CD8-positive, alpha-beta memory T cell (primary cell): ENCODE measurements at regions not wholly inside any gene's neighbourhood (a gene's known extent, or its start where the extent isn't known, plus 50 kb on each side); places are given as distances from the start of the nearest gene placed in this dataset.

Experiments
- CTCF ChIA-PET: fragments of 350-600 bp; sonication (Branson Sonifier 250); formaldehyde crosslinking; loops from one replicate; lab custom pipeline; 2021; ENCODE audit warnings: antibody characterized with exemption; lab: Charles Lee
- POLR2A ChIA-PET: fragments of 350-600 bp; sonication (Branson Sonifier 250); formaldehyde crosslinking; loops from one replicate; lab custom pipeline; 2021; ENCODE audit warnings: antibody characterized with exemption; lab: Charles Lee
- DNase-seq, 5 donors: peaks; one replicate each; pipeline versions ENCODE4 v3.0.0 to v3.0.0-alpha.2; 2020 to 2022; ENCODE audit warnings: mixed read lengths in 1 of 5
- H3K27ac ChIP-seq: one replicate; pipeline ENCODE4 v1.7.0; 2013; ENCODE audit warnings: low read depth, mild to moderate bottlenecking, low read length, moderate library complexity
- H3K27me3 ChIP-seq: 2 replicates; pipeline ENCODE4 v1.7.0; 2013; ENCODE audit warnings: low read length, mild to moderate bottlenecking; ENCODE audit not compliant: insufficient read depth, poor library complexity, severe bottlenecking
- H3K36me3 ChIP-seq: 2 replicates; pipeline ENCODE4 v1.7.0; 2013; ENCODE audit warnings: mild to moderate bottlenecking, low read length, moderate library complexity; ENCODE audit not compliant: insufficient read depth
- H3K4me1 ChIP-seq: 2 replicates; pipeline ENCODE4 v1.7.0; 2013; ENCODE audit warnings: mild to moderate bottlenecking, low read length, moderate library complexity; ENCODE audit not compliant: insufficient read depth
- H3K4me3 ChIP-seq: 2 replicates; pipeline ENCODE4 v1.7.0; 2013; ENCODE audit warnings: mild to moderate bottlenecking, low read length
- H3K9me3 ChIP-seq: 2 replicates; pipeline ENCODE4 v1.7.0; 2013; ENCODE audit warnings: mild to moderate bottlenecking, low read length
- H3K27ac Mint-ChIP-seq, 8 donors: one replicate each; pipeline ENCODE4 v1.8.0; 2020 to 2021; ENCODE audit warnings: mixed read lengths in 8 of 8, mild to moderate bottlenecking in 6 of 8, inconsistent platforms in 3 of 8, moderate library complexity in 3 of 8
- H3K27me3 Mint-ChIP-seq, 2 donors: one replicate each; pipeline ENCODE4 v1.8.0; 2020 to 2021; ENCODE audit warnings: mixed read lengths in 2 of 2, mild to moderate bottlenecking in 1 of 2, moderate library complexity in 1 of 2
- H3K36me3 Mint-ChIP-seq, 3 donors: one replicate each; pipeline ENCODE4 v1.8.0; 2020 to 2021; ENCODE audit warnings: mixed read lengths in 3 of 3, inconsistent platforms in 1 of 3, mild to moderate bottlenecking in 1 of 3
- H3K4me1 Mint-ChIP-seq, 3 donors: one replicate each; pipeline ENCODE4 v1.8.0; 2020 to 2021; ENCODE audit warnings: mixed read lengths in 3 of 3, inconsistent platforms in 1 of 3, mild to moderate bottlenecking in 1 of 3
- H3K4me3 Mint-ChIP-seq, 7 donors: one replicate each; pipeline ENCODE4 v1.8.0; 2020 to 2021; ENCODE audit warnings: mixed read lengths in 7 of 7, mild to moderate bottlenecking in 6 of 7, moderate library complexity in 4 of 7, inconsistent platforms in 2 of 7
- H3K9me3 Mint-ChIP-seq, 5 donors: one replicate each; pipeline ENCODE4 v1.8.0; 2020 to 2022; ENCODE audit warnings: mixed read lengths in 5 of 5, mild to moderate bottlenecking in 3 of 5, moderate library complexity in 2 of 5, inconsistent platforms in 1 of 5

GRCh38 chr1:240706150-240706935 is 94.4 kb upstream of the GREM2 start:
- peaks cover 0 to 12% (median 5%) of the 10 kb centered on the region in 5 donors for H3K9me3 Mint-ChIP-seq

GRCh38 chr1:240705579-240705978 is 93.6 kb upstream of the GREM2 start:
- H3K27ac Mint-ChIP-seq, result no peak overlapping the region
- Histone ChIP-seq H3K36me3 (no peaks in the 10 kb centered on the region), H3K9me3 (no peaks in the 10 kb centered on the region), H3K27me3 (no peaks in the 10 kb centered on the region), H3K4me3 (no peak overlapping the region), H3K4me1 (no peaks in the 10 kb centered on the region), H3K27ac (no peak overlapping the region)
- H3K9me3 Mint-ChIP-seq, result peaks cover 0 to 9% (median 2%) of the 10 kb centered on the region in 5 donors
- no peaks in the 10 kb centered on the region for H3K4me1 Mint-ChIP-seq
- no peak overlapping the region for H3K4me3 Mint-ChIP-seq
- ChIA-PET CTCF (no interaction called here), POLR2A (no interaction called here)
- H3K27me3 Mint-ChIP-seq, result no peaks in the 10 kb centered on the region
- H3K36me3 Mint-ChIP-seq, result no peaks in the 10 kb centered on the region
- DNase-seq, result no peak

More at GRCh38 chr1:240706150-240706935, 94.4 kb upstream of the GREM2 start:
- Mint-ChIP-seq H3K4me3 (no peak overlapping the region), H3K36me3 (no peaks in the 10 kb centered on the region), H3K27me3 (no peaks in the 10 kb centered on the region), H3K27ac (no peak overlapping the region), H3K4me1 (no peaks in the 10 kb centered on the region)
- ChIA-PET POLR2A (no interaction called here), CTCF (no interaction called here)
- H3K9me3 ChIP-seq, result no peaks in the 10 kb centered on the region
- DNase-seq, result no peak
- no peak overlapping the region for H3K4me3 ChIP-seq
- H3K4me1 ChIP-seq, result no peaks in the 10 kb centered on the region
- no peaks in the 10 kb centered on the region for H3K27me3 ChIP-seq
- H3K27ac ChIP-seq, result no peak overlapping the region
- no peaks in the 10 kb centered on the region for H3K36me3 ChIP-seq

GRCh38 chr1:240701412-240701811 is 89.5 kb upstream of the GREM2 start:
- H3K4me1 Mint-ChIP-seq, result no peaks in the 10 kb centered on the region
- H3K9me3 Mint-ChIP-seq, result peaks cover 0 to 6% (median 2%) of the 10 kb centered on the region in 5 donors
- ChIA-PET CTCF (no interaction called here), POLR2A (no interaction called here)
- no peaks in the 10 kb centered on the region for H3K36me3 ChIP-seq
- no peak overlapping the region for H3K27ac ChIP-seq
- no peaks in the 10 kb centered on the region for H3K36me3 Mint-ChIP-seq
- H3K27me3 ChIP-seq, result no peaks in the 10 kb centered on the region
- H3K27ac Mint-ChIP-seq, result no peak overlapping the region
- H3K4me1 ChIP-seq, result no peaks in the 10 kb centered on the region
- no peak overlapping the region for H3K4me3 Mint-ChIP-seq
- no peak overlapping the region for H3K4me3 ChIP-seq
- H3K9me3 ChIP-seq, result no peaks in the 10 kb centered on the region
- no peak for DNase-seq
- no peaks in the 10 kb centered on the region for H3K27me3 Mint-ChIP-seq

- Histone ChIP-seq H3K9me3 (no peaks in the 10 kb centered on the region), H3K36me3 (no peaks in the 10 kb centered on the region), H3K4me3 (no peak overlapping the region), H3K27me3 (no peaks in the 10 kb centered on the region), H3K4me1 (no peaks in the 10 kb centered on the region), H3K27ac (no peak overlapping the region)
- Mint-ChIP-seq H3K36me3 (no peaks in the 10 kb centered on the region), H3K9me3 (peaks cover 0 to 12% (median 0%) of the 10 kb centered on the region in 5 donors), H3K4me3 (no peak overlapping the region), H3K4me1 (no peaks in the 10 kb centered on the region), H3K27me3 (no peaks in the 10 kb centered on the region), H3K27ac (no peak overlapping the region)
- POLR2A ChIA-PET, result no interaction called here
- CTCF ChIA-PET, result no interaction called here
- no peak for DNase-seq
Observed at GRCh38 chr1:240695416-240695815, 83.5 kb upstream of the GREM2 start.

- Histone ChIP-seq H3K27me3 (no peaks in the 10 kb centered on the region), H3K36me3 (no peaks in the 10 kb centered on the region), H3K9me3 (no peaks in the 10 kb centered on the region), H3K4me3 (no peak overlapping the region), H3K27ac (no peak overlapping the region), H3K4me1 (no peaks in the 10 kb centered on the region)
- ChIA-PET POLR2A (no interaction called here), CTCF (no interaction called here)
- Mint-ChIP-seq H3K4me3 (no peak overlapping the region), H3K27me3 (no peaks in the 10 kb centered on the region), H3K27ac (no peak overlapping the region), H3K9me3 (peaks cover 0 to 11% (median 0%) of the 10 kb centered on the region in 5 donors), H3K4me1 (no peaks in the 10 kb centered on the region), H3K36me3 (no peaks in the 10 kb centered on the region)
- no peak for DNase-seq
Observed at GRCh38 chr1:240693844-240694243, 81.9 kb upstream of the GREM2 start.

- H3K9me3 ChIP-seq, result no peaks in the 10 kb centered on the region
- peaks cover 0 to 11% (median 2%) of the 10 kb centered on the region in 5 donors for H3K9me3 Mint-ChIP-seq
- no peaks in the 10 kb centered on the region for H3K27me3 Mint-ChIP-seq
- no peak overlapping the region for H3K27ac Mint-ChIP-seq
- no peaks in the 10 kb centered on the region for H3K36me3 Mint-ChIP-seq
- CTCF ChIA-PET, result no interaction called here
- H3K36me3 ChIP-seq, result no peaks in the 10 kb centered on the region
- POLR2A ChIA-PET, result no interaction called here
- peaks cover 0 to under 1% (median 0%) of the 10 kb centered on the region in 3 donors for H3K4me1 Mint-ChIP-seq
- no peak overlapping the region for H3K4me3 ChIP-seq
- no peak overlapping the region for H3K4me3 Mint-ChIP-seq
- H3K27me3 ChIP-seq, result no peaks in the 10 kb centered on the region
- DNase-seq, result no peak
- no peaks in the 10 kb centered on the region for H3K4me1 ChIP-seq
- no peak overlapping the region for H3K27ac ChIP-seq
Observed at GRCh38 chr1:240693036-240693435, 81.1 kb upstream of the GREM2 start.

GRCh38 chr1:240691909-240692705 is 80.2 kb upstream of the GREM2 start:
- Mint-ChIP-seq H3K4me1 (peaks cover 2 to 10% (median 7%) of the 10 kb centered on the region in 3 donors), H3K9me3 (peaks cover 0 to 11% (median 2%) of the 10 kb centered on the region in 5 donors), H3K27ac (no peak overlapping the region), H3K4me3 (no peak overlapping the region), H3K36me3 (no peaks in the 10 kb centered on the region), H3K27me3 (no peaks in the 10 kb centered on the region)
- Histone ChIP-seq H3K27me3 (no peaks in the 10 kb centered on the region), H3K36me3 (no peaks in the 10 kb centered on the region), H3K27ac (no peak overlapping the region), H3K4me1 (no peaks in the 10 kb centered on the region), H3K9me3 (no peaks in the 10 kb centered on the region), H3K4me3 (no peak overlapping the region)
- ChIA-PET POLR2A (interaction anchor here (0.6 kb wide), 1 partner anchor 184 kb away, joined by 3 read pairs; no protein-coding TSS in a partner anchor), CTCF (no interaction called here)
- no peak for DNase-seq

GRCh38 chr1:240691501-240691900 is 79.5 kb upstream of the GREM2 start:
- Mint-ChIP-seq H3K27ac (no peak overlapping the region), H3K4me3 (no peak overlapping the region), H3K36me3 (no peaks in the 10 kb centered on the region), H3K4me1 (peaks cover 2 to 12% (median 7%) of the 10 kb centered on the region in 3 donors), H3K27me3 (no peaks in the 10 kb centered on the region), H3K9me3 (peaks cover 0 to 10% (median 2%) of the 10 kb centered on the region in 5 donors)
- CTCF ChIA-PET, result no interaction called here
- H3K36me3 ChIP-seq, result no peaks in the 10 kb centered on the region
- DNase-seq, result no peak
- H3K9me3 ChIP-seq, result no peaks in the 10 kb centered on the region
- no peak overlapping the region for H3K4me3 ChIP-seq
- no peaks in the 10 kb centered on the region for H3K4me1 ChIP-seq
- POLR2A ChIA-PET, result interaction anchor here (0.6 kb wide), 1 partner anchor 183 kb away, joined by 3 read pairs; no protein-coding TSS in a partner anchor
- no peak overlapping the region for H3K27ac ChIP-seq
- H3K27me3 ChIP-seq, result no peaks in the 10 kb centered on the region
